ENCODE measurements at regions not wholly inside any gene's neighbourhood (a gene's known extent, or its start where the extent isn't known, plus 50 kb on each side); places are given as distances from the start of the nearest gene placed in this dataset.

- no peak for TF ChIP-seq CTCF (IDR thresholded peaks at IDR 0.05)
- H3K9me3 ChIP-seq: no peaks in the 10 kb centered on the region
Observed at GRCh38 chr17:71339206-71339605, 781.6 kb upstream of the SOX9 start.

GRCh38 chr17:71342737-71343136 is 778.1 kb upstream of the SOX9 start:
- H3K9me3 ChIP-seq: no peaks in the 10 kb centered on the region
- H3K27ac ChIP-seq: no peak overlapping the region
- no peak for TF ChIP-seq CTCF (IDR thresholded peaks at IDR 0.05)
- no peaks in the 10 kb centered on the region for H3K4me1 ChIP-seq (ENCODE audit: control insufficient read depth in 1 of 2, insufficient read depth in 1 of 2, low read depth in 1 of 2, low read length in 1 of 2)
- no peaks in the 10 kb centered on the region for H3K27me3 ChIP-seq
- H3K36me3 ChIP-seq: no peaks in the 10 kb centered on the region
- no peak overlapping the region for H3K4me3 ChIP-seq (ENCODE audit: low read depth in 1 of 2, low read length in 1 of 2)

More at GRCh38 chr17:71339206-71339605, 781.6 kb upstream of the SOX9 start:
- Histone ChIP-seq H3K27ac (no peak overlapping the region), H3K36me3 (no peaks in the 10 kb centered on the region), H3K4me3 (ENCODE audit: low read depth in 1 of 2, low read length in 1 of 2) (no peak overlapping the region), H3K4me1 (ENCODE audit: control insufficient read depth in 1 of 2, insufficient read depth in 1 of 2, low read depth in 1 of 2, low read length in 1 of 2) (no peaks in the 10 kb centered on the region), H3K27me3 (no peaks in the 10 kb centered on the region)

GRCh38 chr17:71349908-71350600 is 770.8 kb upstream of the SOX9 start:
- Histone ChIP-seq H3K4me3 (ENCODE audit: low read depth in 1 of 2, low read length in 1 of 2) (no peak overlapping the region), H3K9me3 (no peaks in the 10 kb centered on the region), H3K36me3 (no peaks in the 10 kb centered on the region), H3K27ac (no peak overlapping the region), H3K4me1 (ENCODE audit: control insufficient read depth in 1 of 2, insufficient read depth in 1 of 2, low read depth in 1 of 2, low read length in 1 of 2) (no peaks in the 10 kb centered on the region), H3K27me3 (no peaks in the 10 kb centered on the region)
- TF ChIP-seq CTCF (IDR thresholded peaks at IDR 0.05): no peak

GRCh38 chr17:71360301-71360700 is 760.5 kb upstream of the SOX9 start:
- no peaks in the 10 kb centered on the region for H3K27me3 ChIP-seq
- no peak overlapping the region for H3K4me3 ChIP-seq (ENCODE audit: low read depth in 1 of 2, low read length in 1 of 2)
- H3K27ac ChIP-seq: no peak overlapping the region
- TF ChIP-seq CTCF (IDR thresholded peaks at IDR 0.05): no peak
- no peaks in the 10 kb centered on the region for H3K4me1 ChIP-seq (ENCODE audit: control insufficient read depth in 1 of 2, insufficient read depth in 1 of 2, low read depth in 1 of 2, low read length in 1 of 2)
- no peaks in the 10 kb centered on the region for H3K9me3 ChIP-seq
- H3K36me3 ChIP-seq: no peaks in the 10 kb centered on the region

- no peaks in the 10 kb centered on the region for H3K27me3 ChIP-seq
- no peaks in the 10 kb centered on the region for H3K36me3 ChIP-seq
- no peak overlapping the region for H3K4me3 ChIP-seq (ENCODE audit: low read depth in 1 of 2, low read length in 1 of 2)
- H3K27ac ChIP-seq: no peak overlapping the region
- no peak for TF ChIP-seq CTCF (IDR thresholded peaks at IDR 0.05)
- no peaks in the 10 kb centered on the region for H3K4me1 ChIP-seq (ENCODE audit: control insufficient read depth in 1 of 2, insufficient read depth in 1 of 2, low read depth in 1 of 2, low read length in 1 of 2)
- H3K9me3 ChIP-seq: no peaks in the 10 kb centered on the region
Observed at GRCh38 chr17:71361656-71362450, 759.0 kb upstream of the SOX9 start.
